LNCaP clone FGC (cell line): ENCODE measurements at regions not wholly inside any gene's neighbourhood (a gene's known extent, or its start where the extent isn't known, plus 50 kb on each side); places are given as distances from the start of the nearest gene placed in this dataset.

ENCODE experiments used
- DNase-seq: peaks from one replicate; pipeline ENCODE4 v3.0.0-alpha.2; 2011; ENCODE audit warnings: low read depth
- H3K4me3 ChIP-seq: 2 replicates; pipeline ENCODE4 v1.5.1; 2011; ENCODE audit warnings: mild to moderate bottlenecking, low read depth, low read length, control low read depth
- CTCF ChIP-seq: IDR thresholded peaks from 2 replicates; pipeline ENCODE4 v1.5.1; 2012; ENCODE audit warnings: mild to moderate bottlenecking; ENCODE audit not compliant: control insufficient read depth, insufficient read depth; ENCODE audit errors: extremely low read depth

DNA sequence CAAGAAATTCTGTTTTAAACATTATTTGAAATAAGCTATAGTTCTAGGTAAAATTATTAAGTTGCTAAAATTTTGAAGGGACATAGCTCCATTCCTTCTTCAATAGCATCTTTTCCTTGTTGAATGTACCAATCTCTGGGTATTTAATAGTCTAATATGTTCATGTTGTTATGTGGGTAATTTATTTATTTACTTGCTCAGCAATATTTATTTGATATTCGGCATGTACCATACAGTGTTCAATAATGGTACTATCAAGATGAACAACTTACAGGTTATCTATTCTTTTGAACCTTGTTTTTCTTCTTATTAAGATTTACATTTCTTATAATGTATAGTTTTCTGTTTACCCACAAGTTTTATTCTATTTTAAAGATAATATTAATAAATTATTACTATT lies 1616.8 kb upstream of the PIK3C3 start:
- no peak for TF ChIP-seq CTCF
- no peak overlapping the region for H3K4me3 ChIP-seq
- DNase-seq: no peak

- no peak for TF ChIP-seq CTCF
- H3K4me3 ChIP-seq: no peak overlapping the region
- no peak for DNase-seq
These were observed 1628.0 kb upstream of the PIK3C3 start for GRCh38 chr18:40326985-40327384.

DNA sequence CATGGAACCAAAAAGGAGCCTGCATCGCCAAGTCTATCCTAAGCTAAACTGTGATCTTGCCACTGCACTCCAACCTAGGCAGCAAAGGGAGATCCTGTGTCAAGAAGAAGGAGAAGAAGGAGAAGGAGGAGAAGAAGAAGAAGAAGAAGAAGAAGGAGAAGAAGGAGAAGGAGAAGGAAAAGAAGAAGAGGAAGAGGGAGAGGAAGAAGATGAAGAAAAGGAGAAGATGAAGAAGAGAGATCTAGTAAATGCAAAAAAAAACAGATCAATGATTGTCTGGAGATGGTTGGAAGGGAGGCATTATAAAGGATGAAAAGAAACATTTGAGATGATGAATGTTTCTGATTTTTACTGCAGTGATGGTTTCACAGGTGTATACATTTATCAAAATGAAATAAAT lies 1629.0 kb upstream of the PIK3C3 start:
- no peak for TF ChIP-seq CTCF
- H3K4me3 ChIP-seq: no peak overlapping the region
- DNase-seq: no peak

GRCh38 chr18:40314199-40314598 lies 1640.8 kb upstream of the PIK3C3 start:
- DNase-seq: no peak
- TF ChIP-seq CTCF: no peak
- no peak overlapping the region for H3K4me3 ChIP-seq

DNA sequence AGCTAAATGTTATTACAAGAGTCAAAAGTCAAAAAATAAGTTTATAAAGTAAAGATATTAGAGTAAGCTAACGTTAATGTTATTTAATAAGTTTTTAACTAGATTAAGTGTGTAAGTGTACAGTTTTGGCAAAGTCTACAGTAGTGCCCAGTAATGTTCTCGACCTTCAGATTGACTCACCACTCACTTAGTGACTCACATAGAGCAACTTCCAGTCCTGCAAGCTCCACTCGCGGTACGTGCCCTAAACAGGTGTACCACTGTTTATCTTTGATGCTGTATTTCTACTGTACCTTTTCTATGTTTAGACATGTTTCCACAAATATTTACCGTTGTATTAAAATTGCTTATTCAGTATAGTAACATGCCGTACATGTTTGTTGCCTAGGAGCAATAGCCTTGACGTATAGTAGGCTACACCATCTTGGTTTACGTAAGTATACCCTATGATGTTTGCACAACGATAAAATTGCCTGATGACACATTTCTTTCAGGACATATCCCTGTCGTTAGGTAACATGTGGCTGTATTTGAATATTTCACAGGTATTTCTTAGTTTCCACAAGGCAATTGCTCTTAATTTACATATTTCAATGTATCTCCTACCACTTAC lies 1641.9 kb upstream of the PIK3C3 start:
- DNase-seq: peak; percentile 21
- no peak overlapping the region for H3K4me3 ChIP-seq
- no peak for TF ChIP-seq CTCF

DNA sequence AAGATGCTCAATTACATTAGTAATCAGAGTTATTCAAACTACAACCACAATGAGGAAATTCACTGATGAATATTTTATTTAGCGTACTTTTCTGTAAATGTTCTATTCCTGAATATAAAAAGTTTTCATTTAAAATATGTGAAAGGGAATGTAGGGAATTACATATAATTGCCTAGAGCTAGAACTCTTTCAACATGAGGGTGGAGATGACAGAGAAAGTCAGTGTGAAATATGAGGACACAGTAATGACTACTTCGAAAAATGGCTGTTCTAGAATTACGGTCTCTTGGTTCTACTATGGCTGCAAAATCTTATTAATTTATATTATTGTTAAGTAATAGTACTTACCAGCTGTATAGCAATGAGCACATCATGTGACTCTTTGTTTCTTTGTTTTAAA lies 1647.4 kb upstream of the PIK3C3 start:
- no peak for TF ChIP-seq CTCF
- DNase-seq: no peak
- no peak overlapping the region for H3K4me3 ChIP-seq

- DNase-seq: no peak
- TF ChIP-seq CTCF: no peak
- H3K4me3 ChIP-seq: no peak overlapping the region
These were observed 1658.2 kb upstream of the PIK3C3 start for GRCh38 chr18:40296717-40297413.
